ENCODE measurements at regions not wholly inside any gene's neighbourhood (a gene's known extent, or its start where the extent isn't known, plus 50 kb on each side); places are given as distances from the start of the nearest gene placed in this dataset.

GRCh38 chr7:10221084-10221483 is 752.6 kb upstream of the PHF14 start:
- TF ChIP-seq CTCF (IDR thresholded peaks at IDR 0.05; ENCODE audit: insufficient read depth, low read length, poor library complexity, severe bottlenecking), result no peak
- no peak for TF ChIP-seq EZH2phosphoT487 (conservative IDR thresholded peaks at IDR 0.05; ENCODE audit: low read length)
